ENCODE measurements at regions not wholly inside any gene's neighbourhood (a gene's known extent, or its start where the extent isn't known, plus 50 kb on each side); places are given as distances from the start of the nearest gene placed in this dataset.
A peak's percentile ranks its signal among the peaks of the same experiment; 100 is the strongest.

- no peaks in the 10 kb centered on the region for H3K27me3 ChIP-seq (ENCODE audit: insufficient read depth, low read length)
- Mint-ChIP-seq H3K4me1 (no peaks in the 10 kb centered on the region), H3K27me3 (peaks cover 0 to 1% of the 10 kb centered on the region in 2 donors), H3K36me3 (no peaks in the 10 kb centered on the region), H3K27ac (no peak overlapping the region), H3K9me3 (peaks cover 0 to 15% (median 9%) of the 10 kb centered on the region in 8 donors), H3K4me3 (no peak overlapping the region)
- POLR2A ChIA-PET (ENCODE audit: partially characterized antibody) = no interaction called here
- no peaks in the 10 kb centered on the region for H3K36me3 ChIP-seq (ENCODE audit: insufficient read depth, low read length)
- H3K4me1 ChIP-seq (ENCODE audit: insufficient read depth, low read length) = no peaks in the 10 kb centered on the region
- no peak for DNase-seq
- H3K9me3 ChIP-seq (ENCODE audit: control insufficient read depth in 1 of 2, low read length in 2 of 2) = no peaks in the 10 kb centered on the region
- no peak overlapping the region for H3K4me3 ChIP-seq (ENCODE audit: low read length in 2 of 2)
- intact Hi-C loops (cut with micrococcal nuclease) = no loop called here
- no peak overlapping the region for H3K27ac ChIP-seq (ENCODE audit: low read depth, low read length)
- CTCF ChIA-PET (ENCODE audit: partially characterized antibody) = no interaction called here
Observed at GRCh38 chr2:59702026-59702425, 851.4 kb downstream of the BCL11A start.

- no peaks in the 10 kb centered on the region for H3K4me1 Mint-ChIP-seq
- Histone ChIP-seq H3K27me3 (ENCODE audit: insufficient read depth, low read length) (no peaks in the 10 kb centered on the region), H3K9me3 (ENCODE audit: control insufficient read depth in 1 of 2, low read length in 2 of 2) (no peaks in the 10 kb centered on the region), H3K4me1 (ENCODE audit: insufficient read depth, low read length) (no peaks in the 10 kb centered on the region), H3K27ac (ENCODE audit: low read depth, low read length) (no peak overlapping the region), H3K36me3 (ENCODE audit: insufficient read depth, low read length) (no peaks in the 10 kb centered on the region), H3K4me3 (ENCODE audit: low read length in 2 of 2) (no peak overlapping the region)
- no peak overlapping the region for H3K4me3 Mint-ChIP-seq
- H3K27ac Mint-ChIP-seq = no peak overlapping the region
- no peak for DNase-seq
- H3K9me3 Mint-ChIP-seq = peaks cover 0 to 15% (median 9%) of the 10 kb centered on the region in 8 donors
- ChIA-PET CTCF (ENCODE audit: partially characterized antibody) (no interaction called here), POLR2A (ENCODE audit: partially characterized antibody) (no interaction called here)
- intact Hi-C loops (cut with micrococcal nuclease) = no loop called here
- H3K27me3 Mint-ChIP-seq = peaks cover 0 to 1% of the 10 kb centered on the region in 2 donors
- no peaks in the 10 kb centered on the region for H3K36me3 Mint-ChIP-seq
Observed at GRCh38 chr2:59701271-59701994, 852.0 kb downstream of the BCL11A start.

GRCh38 chr2:59694176-59694575, 859.3 kb downstream of the BCL11A start:
- DNase-seq = no peak

GRCh38 chr2:59693231-59693959, 860.1 kb downstream of the BCL11A start:
- ChIA-PET CTCF (ENCODE audit: partially characterized antibody) (no interaction called here), POLR2A (ENCODE audit: partially characterized antibody) (no interaction called here)
- Mint-ChIP-seq H3K36me3 (no peaks in the 10 kb centered on the region), H3K27ac (no peak overlapping the region), H3K4me3 (no peak overlapping the region), H3K4me1 (no peaks in the 10 kb centered on the region), H3K9me3 (peaks cover 0 to 8% (median under 1%) of the 10 kb centered on the region in 8 donors), H3K27me3 (no peaks in the 10 kb centered on the region)
- Histone ChIP-seq H3K4me3 (ENCODE audit: low read length in 2 of 2) (no peak overlapping the region), H3K9me3 (ENCODE audit: control insufficient read depth in 1 of 2, low read length in 2 of 2) (no peaks in the 10 kb centered on the region), H3K27me3 (ENCODE audit: insufficient read depth, low read length) (no peaks in the 10 kb centered on the region), H3K27ac (ENCODE audit: low read depth, low read length) (no peak overlapping the region), H3K4me1 (ENCODE audit: insufficient read depth, low read length) (no peaks in the 10 kb centered on the region), H3K36me3 (ENCODE audit: insufficient read depth, low read length) (no peaks in the 10 kb centered on the region)
- intact Hi-C loops (cut with micrococcal nuclease) = no loop called here
- no peak for DNase-seq

More at GRCh38 chr2:59694176-59694575, 859.3 kb downstream of the BCL11A start:
- no peak overlapping the region for H3K27ac ChIP-seq (ENCODE audit: low read depth, low read length)
- H3K9me3 ChIP-seq (ENCODE audit: control insufficient read depth in 1 of 2, low read length in 2 of 2) = no peaks in the 10 kb centered on the region
- H3K4me1 ChIP-seq (ENCODE audit: insufficient read depth, low read length) = no peaks in the 10 kb centered on the region
- H3K4me3 Mint-ChIP-seq = no peak overlapping the region
- ChIA-PET CTCF (ENCODE audit: partially characterized antibody) (interaction anchor here (0.6 kb wide), 1 partner anchor 29 kb away, joined by 3 read pairs; no protein-coding TSS in a partner anchor), POLR2A (ENCODE audit: partially characterized antibody) (no interaction called here)
- no peaks in the 10 kb centered on the region for H3K36me3 Mint-ChIP-seq
- H3K4me1 Mint-ChIP-seq = no peaks in the 10 kb centered on the region
- intact Hi-C loops (cut with micrococcal nuclease) = no loop called here
- H3K4me3 ChIP-seq (ENCODE audit: low read length in 2 of 2) = no peak overlapping the region
- H3K27ac Mint-ChIP-seq = no peak overlapping the region
- no peaks in the 10 kb centered on the region for H3K36me3 ChIP-seq (ENCODE audit: insufficient read depth, low read length)
- H3K27me3 ChIP-seq (ENCODE audit: insufficient read depth, low read length) = no peaks in the 10 kb centered on the region
- H3K27me3 Mint-ChIP-seq = no peaks in the 10 kb centered on the region
- peaks cover 0 to 8% (median under 1%) of the 10 kb centered on the region in 8 donors for H3K9me3 Mint-ChIP-seq

GRCh38 chr2:59691518-59692190, 861.8 kb downstream of the BCL11A start:
- H3K36me3 ChIP-seq (ENCODE audit: insufficient read depth, low read length) = no peaks in the 10 kb centered on the region
- ChIA-PET CTCF (ENCODE audit: partially characterized antibody) (no interaction called here), POLR2A (ENCODE audit: partially characterized antibody) (no interaction called here)
- H3K4me3 ChIP-seq (ENCODE audit: low read length in 2 of 2) = no peak overlapping the region
- Mint-ChIP-seq H3K36me3 (no peaks in the 10 kb centered on the region), H3K27ac (no peak overlapping the region), H3K27me3 (no peaks in the 10 kb centered on the region), H3K4me3 (no peak overlapping the region), H3K9me3 (peaks cover 0 to 14% (median 4%) of the 10 kb centered on the region in 8 donors), H3K4me1 (no peaks in the 10 kb centered on the region)
- H3K27me3 ChIP-seq (ENCODE audit: insufficient read depth, low read length) = no peaks in the 10 kb centered on the region
- no peak for DNase-seq
- H3K4me1 ChIP-seq (ENCODE audit: insufficient read depth, low read length) = no peaks in the 10 kb centered on the region
- intact Hi-C loops (cut with micrococcal nuclease) = no loop called here
- no peak overlapping the region for H3K27ac ChIP-seq (ENCODE audit: low read depth, low read length)
- no peaks in the 10 kb centered on the region for H3K9me3 ChIP-seq (ENCODE audit: control insufficient read depth in 1 of 2, low read length in 2 of 2)

GRCh38 chr2:59690849-59691248, 862.6 kb downstream of the BCL11A start:
- Histone ChIP-seq H3K9me3 (ENCODE audit: control insufficient read depth in 1 of 2, low read length in 2 of 2) (no peaks in the 10 kb centered on the region), H3K27ac (ENCODE audit: low read depth, low read length) (no peak overlapping the region), H3K4me1 (ENCODE audit: insufficient read depth, low read length) (no peaks in the 10 kb centered on the region), H3K27me3 (ENCODE audit: insufficient read depth, low read length) (no peaks in the 10 kb centered on the region), H3K4me3 (ENCODE audit: low read length in 2 of 2) (no peak overlapping the region), H3K36me3 (ENCODE audit: insufficient read depth, low read length) (no peaks in the 10 kb centered on the region)
- Mint-ChIP-seq H3K36me3 (no peaks in the 10 kb centered on the region), H3K27me3 (no peaks in the 10 kb centered on the region), H3K4me1 (no peaks in the 10 kb centered on the region), H3K27ac (peak overlapping the region in 1 of 7 donors; percentile 51), H3K9me3 (peaks cover 0 to 14% (median 7%) of the 10 kb centered on the region in 8 donors), H3K4me3 (no peak overlapping the region)
- no peak for DNase-seq
- ChIA-PET POLR2A (ENCODE audit: partially characterized antibody) (no interaction called here), CTCF (ENCODE audit: partially characterized antibody) (no interaction called here)
- intact Hi-C loops (cut with micrococcal nuclease) = no loop called here

GRCh38 chr2:59684771-59685166, 868.7 kb downstream of the BCL11A start:
- no peaks in the 10 kb centered on the region for H3K9me3 ChIP-seq (ENCODE audit: control insufficient read depth in 1 of 2, low read length in 2 of 2)
- Mint-ChIP-seq H3K4me3 (no peak overlapping the region), H3K36me3 (peaks cover 0 to 3% of the 10 kb centered on the region in 2 donors), H3K27me3 (no peaks in the 10 kb centered on the region), H3K9me3 (peaks cover 0 to 26% (median 9%) of the 10 kb centered on the region in 8 donors), H3K4me1 (no peaks in the 10 kb centered on the region), H3K27ac (no peak overlapping the region)
- DNase-seq = no peak
- no peak overlapping the region for H3K4me3 ChIP-seq (ENCODE audit: low read length in 2 of 2)
- ChIA-PET POLR2A (ENCODE audit: partially characterized antibody) (no interaction called here), CTCF (ENCODE audit: partially characterized antibody) (no interaction called here)
- no peaks in the 10 kb centered on the region for H3K27me3 ChIP-seq (ENCODE audit: insufficient read depth, low read length)
- no peaks in the 10 kb centered on the region for H3K36me3 ChIP-seq (ENCODE audit: insufficient read depth, low read length)
- no peaks in the 10 kb centered on the region for H3K4me1 ChIP-seq (ENCODE audit: insufficient read depth, low read length)
- no peak overlapping the region for H3K27ac ChIP-seq (ENCODE audit: low read depth, low read length)
- intact Hi-C loops (cut with micrococcal nuclease) = no loop called here
